Mesendoderm (in vitro differentiated cells): ENCODE measurements at regions not wholly inside any gene's neighbourhood (a gene's known extent, or its start where the extent isn't known, plus 50 kb on each side); places are given as distances from the start of the nearest gene placed in this dataset.

Experiments used
- DNase-seq: peaks from one replicate; pipeline ENCODE4 v3.0.0; 2013
- H2AK5ac ChIP-seq: 2 replicates; pipeline ENCODE4 v1.6.1; 2013; ENCODE audit warnings: low read length, inconsistent platforms
- H2BK120ac ChIP-seq: 2 replicates; pipeline ENCODE4 v1.6.1; 2013; ENCODE audit warnings: low read depth, mild to moderate bottlenecking, low read length, moderate library complexity, mixed read lengths
- H2BK15ac ChIP-seq: replicated peaks from 2 replicates; pipeline ENCODE4 v1.6.1; 2013; ENCODE audit warnings: low read depth, mild to moderate bottlenecking, moderate library complexity
- H2BK5ac ChIP-seq: 2 replicates; pipeline ENCODE4 v1.6.1; 2013; ENCODE audit warnings: low read length, inconsistent platforms
- H3K18ac ChIP-seq: 2 replicates; pipeline ENCODE4 v1.6.1; 2013; ENCODE audit warnings: mild to moderate bottlenecking, low read length, mixed read lengths
- H3K23ac ChIP-seq: one replicate; pipeline ENCODE4 v1.6.1; 2013; ENCODE audit warnings: low read length
- H3K27ac ChIP-seq: 2 replicates; pipeline ENCODE4 v1.5.1; 2013; ENCODE audit warnings: low read depth, mild to moderate bottlenecking, inconsistent platforms, low read length, moderate library complexity
- H3K27me3 ChIP-seq: 2 replicates; pipeline ENCODE4 v1.6.1; 2013; ENCODE audit warnings: low read length, control low read depth, mild to moderate bottlenecking, inconsistent platforms; ENCODE audit not compliant: insufficient read depth, poor library complexity
- H3K36me3 ChIP-seq: 2 replicates; pipeline ENCODE4 v1.6.1; 2013; ENCODE audit warnings: low read length, inconsistent platforms; ENCODE audit not compliant: control insufficient read depth, insufficient read depth
- H3K4ac ChIP-seq: one replicate; pipeline ENCODE4 v1.6.1; 2013; ENCODE audit warnings: low read depth, mild to moderate bottlenecking, low read length, moderate library complexity
- H3K4me1 ChIP-seq: 2 replicates; pipeline ENCODE4 v1.6.1; 2013; ENCODE audit warnings: low read depth, low read length, inconsistent platforms; ENCODE audit not compliant: control insufficient read depth
- H3K4me2 ChIP-seq: 2 replicates; pipeline ENCODE4 v1.6.1; 2013; ENCODE audit warnings: low read length
- H3K4me3 ChIP-seq: 2 replicates; pipeline ENCODE4 v1.5.1; 2013; ENCODE audit warnings: mild to moderate bottlenecking, low read length
- H3K56ac ChIP-seq: one replicate; pipeline ENCODE4 v1.6.1; 2013; ENCODE audit warnings: low read length
- H3K79me1 ChIP-seq: 2 replicates; pipeline ENCODE4 v1.6.1; 2013; ENCODE audit warnings: low read length, inconsistent platforms
- H3K79me2 ChIP-seq: 2 replicates; pipeline ENCODE4 v1.6.1; 2013; ENCODE audit warnings: mild to moderate bottlenecking, low read length; ENCODE audit not compliant: control insufficient read depth, insufficient read depth
- H3K9ac ChIP-seq: 2 replicates; pipeline ENCODE4 v1.6.1; 2013; ENCODE audit warnings: low read length, inconsistent platforms
- H4K5ac ChIP-seq: one replicate; pipeline ENCODE4 v1.6.1; 2013; ENCODE audit warnings: low read length
- H4K8ac ChIP-seq: one replicate; pipeline ENCODE4 v1.6.1; 2013; ENCODE audit warnings: low read depth, mild to moderate bottlenecking, control low read depth, low read length, moderate library complexity
- WGBS: extraction: QIAGEN DNeasy Blood & Tissue Kit; methylation state at CpG from one replicate; pipeline ENCODE4 v1.1.7; 2013; ENCODE audit warnings: low lambda C conversion rate, missing lambda C conversion rate; ENCODE audit not compliant: insufficient coverage; ENCODE audit errors: extremely low coverage; 5-methylcytosine and 5-hydroxymethylcytosine counted together

- Histone ChIP-seq H3K4me1 (no peaks in the 10 kb centered on the region), H3K4me3 (no peak overlapping the region), H3K27me3 (no peaks in the 10 kb centered on the region), H3K4ac (no peak overlapping the region), H4K5ac (no peak overlapping the region), H3K23ac (no peak overlapping the region), H3K36me3 (no peaks in the 10 kb centered on the region), H3K4me2 (no peak overlapping the region), H3K79me1 (no peaks in the 10 kb centered on the region), H4K8ac (no peak overlapping the region), H2BK15ac (no peak overlapping the region), H3K79me2 (no peaks in the 10 kb centered on the region), H3K9ac (no peak overlapping the region), H2BK120ac (no peak overlapping the region), H2BK5ac (no peak overlapping the region), H3K56ac (no peak overlapping the region), H3K18ac (no peak overlapping the region), H3K27ac (no peak overlapping the region), H2AK5ac (no peak overlapping the region)
- DNase-seq, result no peak
- no CpG with 5 or more reads among the region's 3 CpGs for WGBS
These were observed 85.4 kb upstream of the SOX5 start for GRCh38 chr12:24034894-24035293.

GRCh38 chr12:24034160-24034559, 84.7 kb upstream of the SOX5 start:
- no peak overlapping the region for H3K4me2 ChIP-seq
- H3K23ac ChIP-seq, result no peak overlapping the region
- H2AK5ac ChIP-seq, result no peak overlapping the region
- no peak overlapping the region for H3K9ac ChIP-seq
- H3K79me1 ChIP-seq, result no peaks in the 10 kb centered on the region
- no peak overlapping the region for H3K18ac ChIP-seq
- no peak for DNase-seq
- H3K4me1 ChIP-seq, result no peaks in the 10 kb centered on the region
- H4K5ac ChIP-seq, result no peak overlapping the region
- no peaks in the 10 kb centered on the region for H3K27me3 ChIP-seq
- H3K56ac ChIP-seq, result no peak overlapping the region
- no peak overlapping the region for H2BK120ac ChIP-seq
- H2BK5ac ChIP-seq, result no peak overlapping the region
- no peak overlapping the region for H3K4me3 ChIP-seq
- H3K4ac ChIP-seq, result no peak overlapping the region
- no peak overlapping the region for H3K27ac ChIP-seq
- no peaks in the 10 kb centered on the region for H3K36me3 ChIP-seq
- H3K79me2 ChIP-seq, result no peaks in the 10 kb centered on the region
- H4K8ac ChIP-seq, result no peak overlapping the region
- WGBS, result no CpG with 5 or more reads among the region's 3 CpGs
- H2BK15ac ChIP-seq, result no peak overlapping the region

- Histone ChIP-seq H3K4me2 (no peak overlapping the region), H3K79me1 (no peaks in the 10 kb centered on the region), H3K18ac (no peak overlapping the region), H3K4me1 (no peaks in the 10 kb centered on the region), H2BK120ac (no peak overlapping the region), H2BK5ac (no peak overlapping the region), H3K23ac (no peak overlapping the region), H3K4me3 (no peak overlapping the region), H3K9ac (no peak overlapping the region), H3K4ac (no peak overlapping the region), H4K5ac (no peak overlapping the region), H4K8ac (no peak overlapping the region), H3K27me3 (no peaks in the 10 kb centered on the region), H3K36me3 (no peaks in the 10 kb centered on the region), H3K79me2 (no peaks in the 10 kb centered on the region), H2AK5ac (no peak overlapping the region), H3K56ac (no peak overlapping the region), H2BK15ac (no peak overlapping the region), H3K27ac (no peak overlapping the region)
- no CpG with 5 or more reads among the region's 3 CpGs for WGBS
- no peak for DNase-seq
These were observed 77.9 kb upstream of the SOX5 start for GRCh38 chr12:24027352-24027751.

- Histone ChIP-seq H3K27ac (no peak overlapping the region), H3K4me2 (no peak overlapping the region), H3K4ac (no peak overlapping the region), H2AK5ac (no peak overlapping the region), H3K4me3 (no peak overlapping the region), H3K36me3 (no peaks in the 10 kb centered on the region), H4K8ac (no peak overlapping the region), H2BK15ac (no peak overlapping the region), H3K79me1 (no peaks in the 10 kb centered on the region), H3K56ac (no peak overlapping the region), H3K9ac (no peak overlapping the region), H2BK5ac (no peak overlapping the region), H3K4me1 (no peaks in the 10 kb centered on the region), H3K18ac (no peak overlapping the region), H3K27me3 (no peaks in the 10 kb centered on the region), H3K79me2 (no peaks in the 10 kb centered on the region), H2BK120ac (no peak overlapping the region), H3K23ac (no peak overlapping the region), H4K5ac (no peak overlapping the region)
- WGBS, result no CpG with 5 or more reads among the region's 3 CpGs
- DNase-seq, result no peak
These were observed 75.8 kb upstream of the SOX5 start for GRCh38 chr12:24025153-24025798.

GRCh38 chr12:24023081-24023480, 73.6 kb upstream of the SOX5 start:
- Histone ChIP-seq H3K79me1 (no peaks in the 10 kb centered on the region), H3K18ac (no peak overlapping the region), H3K4me3 (no peak overlapping the region), H3K4me1 (no peaks in the 10 kb centered on the region), H2BK15ac (no peak overlapping the region), H3K79me2 (no peaks in the 10 kb centered on the region), H2BK5ac (no peak overlapping the region), H3K36me3 (no peaks in the 10 kb centered on the region), H3K9ac (no peak overlapping the region), H3K4me2 (no peak overlapping the region), H4K5ac (no peak overlapping the region), H3K4ac (no peak overlapping the region), H2AK5ac (no peak overlapping the region), H4K8ac (no peak overlapping the region), H3K56ac (no peak overlapping the region), H2BK120ac (no peak overlapping the region), H3K27me3 (no peaks in the 10 kb centered on the region), H3K27ac (no peak overlapping the region), H3K23ac (no peak overlapping the region)
- no peak for DNase-seq

- no CpG with 5 or more reads among the region's 4 CpGs for WGBS
- no peak overlapping the region for H3K27ac ChIP-seq
These were observed 71.7 kb upstream of the SOX5 start for GRCh38 chr12:24021164-24021502.

More at GRCh38 chr12:24021164-24021502, 71.7 kb upstream of the SOX5 start:
- no peak overlapping the region for H3K56ac ChIP-seq
- H3K4me1 ChIP-seq, result no peaks in the 10 kb centered on the region
- H3K18ac ChIP-seq, result no peak overlapping the region
- no peak for DNase-seq
- no peak overlapping the region for H2BK5ac ChIP-seq
- H3K4me3 ChIP-seq, result no peak overlapping the region
- no peaks in the 10 kb centered on the region for H3K79me2 ChIP-seq
- no peaks in the 10 kb centered on the region for H3K36me3 ChIP-seq
- no peak overlapping the region for H3K4me2 ChIP-seq
- H3K23ac ChIP-seq, result no peak overlapping the region
- H3K79me1 ChIP-seq, result no peaks in the 10 kb centered on the region
- H4K5ac ChIP-seq, result no peak overlapping the region
- H3K4ac ChIP-seq, result no peak overlapping the region
- H3K9ac ChIP-seq, result no peak overlapping the region
- H4K8ac ChIP-seq, result no peak overlapping the region
- H3K27me3 ChIP-seq, result no peaks in the 10 kb centered on the region
- no peak overlapping the region for H2AK5ac ChIP-seq
- no peak overlapping the region for H2BK120ac ChIP-seq
- H2BK15ac ChIP-seq, result no peak overlapping the region
